OCI-LY3 (cell line): ENCODE measurements at regions not wholly inside any gene's neighbourhood (a gene's known extent, or its start where the extent isn't known, plus 50 kb on each side); places are given as distances from the start of the nearest gene placed in this dataset.

ENCODE experiments used
- EZH2phosphoT487 ChIP-seq: fragments of 200-600 bp; shearing (Covaris generic); IDR thresholded peaks from 2 replicates; pipeline ENCODE4 v1.6.1; 2018; ENCODE audit warnings: antibody characterized with exemption, mixed run types, low read depth
- TF ChIP-seq, protein P1 (sequence below): fragments of 200-600, 300-600 bp; sonication (generic); IDR thresholded peaks from 2 replicates; pipeline ENCODE4 v1.5.1; 2014; ENCODE audit warnings: antibody characterized with exemption, low read length, low read depth

DNA sequence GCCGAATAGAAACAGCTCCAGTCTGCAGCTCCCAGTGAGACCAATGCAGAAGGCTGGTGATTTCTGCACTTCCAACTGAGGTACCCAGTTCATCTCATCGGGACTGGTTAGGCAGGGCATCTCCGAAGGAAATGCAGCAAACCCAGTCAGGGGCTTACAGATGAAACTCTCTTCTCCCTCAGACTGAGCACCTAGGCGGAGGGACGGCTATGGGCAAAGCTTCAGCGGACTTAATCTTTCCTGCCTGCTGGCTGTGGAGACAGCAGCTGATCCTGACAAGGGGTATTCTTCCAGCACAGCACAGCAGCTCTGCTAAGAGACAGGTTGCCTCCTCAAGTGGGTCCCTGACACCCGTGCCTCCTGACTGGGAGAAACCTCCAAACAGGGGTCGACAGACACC, 330.9 kb downstream of the DNAH5 start:
- TF ChIP-seq, protein P1, sequence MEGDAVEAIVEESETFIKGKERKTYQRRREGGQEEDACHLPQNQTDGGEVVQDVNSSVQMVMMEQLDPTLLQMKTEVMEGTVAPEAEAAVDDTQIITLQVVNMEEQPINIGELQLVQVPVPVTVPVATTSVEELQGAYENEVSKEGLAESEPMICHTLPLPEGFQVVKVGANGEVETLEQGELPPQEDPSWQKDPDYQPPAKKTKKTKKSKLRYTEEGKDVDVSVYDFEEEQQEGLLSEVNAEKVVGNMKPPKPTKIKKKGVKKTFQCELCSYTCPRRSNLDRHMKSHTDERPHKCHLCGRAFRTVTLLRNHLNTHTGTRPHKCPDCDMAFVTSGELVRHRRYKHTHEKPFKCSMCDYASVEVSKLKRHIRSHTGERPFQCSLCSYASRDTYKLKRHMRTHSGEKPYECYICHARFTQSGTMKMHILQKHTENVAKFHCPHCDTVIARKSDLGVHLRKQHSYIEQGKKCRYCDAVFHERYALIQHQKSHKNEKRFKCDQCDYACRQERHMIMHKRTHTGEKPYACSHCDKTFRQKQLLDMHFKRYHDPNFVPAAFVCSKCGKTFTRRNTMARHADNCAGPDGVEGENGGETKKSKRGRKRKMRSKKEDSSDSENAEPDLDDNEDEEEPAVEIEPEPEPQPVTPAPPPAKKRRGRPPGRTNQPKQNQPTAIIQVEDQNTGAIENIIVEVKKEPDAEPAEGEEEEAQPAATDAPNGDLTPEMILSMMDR: no peak
- no peak for TF ChIP-seq EZH2phosphoT487
